Fibroblast of the aortic adventitia (primary cell): ENCODE measurements at regions not wholly inside any gene's neighbourhood (a gene's known extent, or its start where the extent isn't known, plus 50 kb on each side); places are given as distances from the start of the nearest gene placed in this dataset.

Source experiments
- DNase-seq: peaks from one replicate; pipeline ENCODE4 v3.0.0-alpha.2; 2010; ENCODE audit warnings: low read depth
- H3K4me3 ChIP-seq: 2 replicates; pipeline ENCODE4 v1.5.1; 2011; ENCODE audit warnings: low read depth, mild to moderate bottlenecking, control low read depth, low read length, moderate library complexity
- CTCF ChIP-seq: IDR thresholded peaks from 2 replicates; pipeline ENCODE4 v1.5.1; 2011; ENCODE audit warnings: mild to moderate bottlenecking, low read length, control low read depth, inconsistent platforms; ENCODE audit not compliant: insufficient read depth

- no peak for TF ChIP-seq CTCF
- no peak overlapping the region for H3K4me3 ChIP-seq
- DNase-seq: peak; percentile 31
Observed at GRCh38 chr15:95937128-95937528, 393.4 kb upstream of the NR2F2 start.

- DNase-seq: no peak
- no peak for TF ChIP-seq CTCF
- no peak overlapping the region for H3K4me3 ChIP-seq
Observed at GRCh38 chr15:95940431-95940985, 390.0 kb upstream of the NR2F2 start.

GRCh38 chr15:95944193-95944592 lies 386.3 kb upstream of the NR2F2 start:
- TF ChIP-seq CTCF: no peak
- no peak for DNase-seq
- no peak overlapping the region for H3K4me3 ChIP-seq

- no peak overlapping the region for H3K4me3 ChIP-seq
- TF ChIP-seq CTCF: no peak
- DNase-seq: no peak
Observed at GRCh38 chr15:95944661-95945255, 385.7 kb upstream of the NR2F2 start.

- H3K4me3 ChIP-seq: no peak overlapping the region
- TF ChIP-seq CTCF: no peak
- DNase-seq: no peak
Observed at GRCh38 chr15:95946241-95946640, 384.3 kb upstream of the NR2F2 start.

GRCh38 chr15:95946926-95947325 lies 383.6 kb upstream of the NR2F2 start:
- TF ChIP-seq CTCF: no peak
- no peak for DNase-seq

GRCh38 chr15:95948411-95948810 lies 382.1 kb upstream of the NR2F2 start:
- no peak for DNase-seq
- TF ChIP-seq CTCF: no peak
- H3K4me3 ChIP-seq: no peak overlapping the region

More at GRCh38 chr15:95946926-95947325, 383.6 kb upstream of the NR2F2 start:
- no peak overlapping the region for H3K4me3 ChIP-seq
